Left ventricle myocardium inferior (tissue), 1 donor: ENCODE measurements at regions not wholly inside any gene's neighbourhood (a gene's known extent, or its start where the extent isn't known, plus 50 kb on each side); places are given as distances from the start of the nearest gene placed in this dataset.

ENCODE experiments used
- DNase-seq: peaks from one replicate; pipeline ENCODE4 v3.0.0-alpha.2; 2020
- H3K27ac ChIP-seq: fragments of 200-600 bp; replicated peaks from 2 replicates; pipeline ENCODE4 v1.8.0; 2021
- H3K27me3 ChIP-seq: fragments of 200-600 bp; 2 replicates; pipeline ENCODE4 v1.8.0; 2021; ENCODE audit warnings: low read depth
- H3K36me3 ChIP-seq: fragments of 200-600 bp; 2 replicates; pipeline ENCODE4 v1.8.0; 2021
- H3K4me1 ChIP-seq: fragments of 200-600 bp; 2 replicates; pipeline ENCODE4 v1.8.0; 2021
- H3K4me3 ChIP-seq: fragments of 200-600 bp; 2 replicates; pipeline ENCODE4 v1.8.0; 2021; ENCODE audit warnings: mild to moderate bottlenecking, moderate library complexity
- H3K9me3 ChIP-seq: fragments of 200-600 bp; replicated peaks from 2 replicates; pipeline ENCODE4 v1.8.0; 2021
- intact Hi-C: fragments of 100-400 bp; cut with micrococcal nuclease; formaldehyde crosslinking; loops from one replicate; pipeline ENCODE4 v1.11.0; 2022
- TF ChIP-seq, protein P1 (sequence below): fragments of 200-600 bp; IDR thresholded peaks from 2 replicates; pipeline ENCODE4 v1.8.0; 2021; ENCODE audit warnings: antibody characterized with exemption, mild to moderate bottlenecking, borderline replicate concordance
- donor health status: DM: no; HTN: yes; CAD: no; lungs with severe emphysema.

DNA sequence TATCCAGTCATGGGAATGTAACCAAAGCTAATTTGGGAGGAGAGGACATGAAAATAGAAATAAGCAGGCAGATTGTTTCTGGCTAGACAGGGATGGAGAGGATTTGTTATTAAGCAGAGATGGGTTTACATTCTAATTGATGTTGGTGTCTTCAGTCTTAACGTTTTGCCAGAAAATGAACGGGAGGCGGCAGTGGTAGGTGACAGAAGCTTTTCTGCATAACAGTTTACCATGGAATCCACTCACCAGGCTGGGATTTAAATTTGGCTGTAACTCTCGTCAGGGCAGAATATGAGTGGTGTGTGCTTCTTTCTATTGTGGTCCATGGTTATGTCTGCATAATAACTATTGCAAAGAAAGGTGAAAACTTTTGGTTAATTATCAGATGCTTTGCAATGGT is 50.2 kb upstream of the OTX2 start:
- Histone ChIP-seq H3K9me3 (no peaks in the 10 kb centered on the region), H3K27ac (no peak overlapping the region), H3K27me3 (peaks cover 75% of the 10 kb centered on the region), H3K4me1 (no peaks in the 10 kb centered on the region), H3K36me3 (no peaks in the 10 kb centered on the region), H3K4me3 (no peak overlapping the region)
- intact Hi-C loops, result no loop called here
- TF ChIP-seq, protein P1, sequence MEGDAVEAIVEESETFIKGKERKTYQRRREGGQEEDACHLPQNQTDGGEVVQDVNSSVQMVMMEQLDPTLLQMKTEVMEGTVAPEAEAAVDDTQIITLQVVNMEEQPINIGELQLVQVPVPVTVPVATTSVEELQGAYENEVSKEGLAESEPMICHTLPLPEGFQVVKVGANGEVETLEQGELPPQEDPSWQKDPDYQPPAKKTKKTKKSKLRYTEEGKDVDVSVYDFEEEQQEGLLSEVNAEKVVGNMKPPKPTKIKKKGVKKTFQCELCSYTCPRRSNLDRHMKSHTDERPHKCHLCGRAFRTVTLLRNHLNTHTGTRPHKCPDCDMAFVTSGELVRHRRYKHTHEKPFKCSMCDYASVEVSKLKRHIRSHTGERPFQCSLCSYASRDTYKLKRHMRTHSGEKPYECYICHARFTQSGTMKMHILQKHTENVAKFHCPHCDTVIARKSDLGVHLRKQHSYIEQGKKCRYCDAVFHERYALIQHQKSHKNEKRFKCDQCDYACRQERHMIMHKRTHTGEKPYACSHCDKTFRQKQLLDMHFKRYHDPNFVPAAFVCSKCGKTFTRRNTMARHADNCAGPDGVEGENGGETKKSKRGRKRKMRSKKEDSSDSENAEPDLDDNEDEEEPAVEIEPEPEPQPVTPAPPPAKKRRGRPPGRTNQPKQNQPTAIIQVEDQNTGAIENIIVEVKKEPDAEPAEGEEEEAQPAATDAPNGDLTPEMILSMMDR, result no peak
- no peak for DNase-seq
